Right lobe of liver (tissue), 4 donors: ENCODE measurements at regions not wholly inside any gene's neighbourhood (a gene's known extent, or its start where the extent isn't known, plus 50 kb on each side); places are given as distances from the start of the nearest gene placed in this dataset.

ENCODE experiments used
- POLR2A ChIP-seq: fragments of 450-650 bp; IDR thresholded peaks from one replicate; pipeline ENCODE4 v1.6.1; 2017; ENCODE audit warnings: antibody characterized with exemption, mild to moderate bottlenecking
- TF ChIP-seq, protein P1 (sequence below), 4 donors: fragments of 200-600 bp in 3 of 4; fragments of 450-650 bp in 1 of 4; IDR thresholded peaks; one replicate each; pipeline versions ENCODE4 v1.5.1 to v1.8.0; 2016 to 2022; ENCODE audit warnings: antibody characterized with exemption in 4 of 4, mild to moderate bottlenecking in 2 of 4
- donor health status: DM: no; HTN: no; CAD: no.
- donor health status: DM: no; HTN: no; CAD: no.
- donor health status: DM: no; HTN: yes; CAD: no.

DNA sequence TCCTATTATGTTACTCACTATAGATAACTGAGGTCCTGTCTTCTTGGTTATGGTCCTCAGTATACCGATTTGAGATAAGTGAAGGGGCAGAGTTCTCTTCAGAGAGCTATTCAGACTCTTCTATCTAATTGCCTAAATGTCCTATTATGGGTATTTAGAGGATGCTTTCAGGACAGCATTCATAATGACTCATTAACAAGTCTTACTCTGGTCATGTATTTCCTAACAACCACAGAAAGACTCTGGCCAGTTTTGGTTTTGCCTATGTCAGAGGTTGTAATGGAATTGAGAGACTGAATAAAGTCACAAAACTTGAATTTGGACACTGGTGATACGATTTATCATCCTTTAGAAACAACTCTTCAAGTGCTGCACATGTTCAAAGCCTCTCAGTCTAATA is 1233.0 kb downstream of the JRKL start:
- TF ChIP-seq, protein P1, sequence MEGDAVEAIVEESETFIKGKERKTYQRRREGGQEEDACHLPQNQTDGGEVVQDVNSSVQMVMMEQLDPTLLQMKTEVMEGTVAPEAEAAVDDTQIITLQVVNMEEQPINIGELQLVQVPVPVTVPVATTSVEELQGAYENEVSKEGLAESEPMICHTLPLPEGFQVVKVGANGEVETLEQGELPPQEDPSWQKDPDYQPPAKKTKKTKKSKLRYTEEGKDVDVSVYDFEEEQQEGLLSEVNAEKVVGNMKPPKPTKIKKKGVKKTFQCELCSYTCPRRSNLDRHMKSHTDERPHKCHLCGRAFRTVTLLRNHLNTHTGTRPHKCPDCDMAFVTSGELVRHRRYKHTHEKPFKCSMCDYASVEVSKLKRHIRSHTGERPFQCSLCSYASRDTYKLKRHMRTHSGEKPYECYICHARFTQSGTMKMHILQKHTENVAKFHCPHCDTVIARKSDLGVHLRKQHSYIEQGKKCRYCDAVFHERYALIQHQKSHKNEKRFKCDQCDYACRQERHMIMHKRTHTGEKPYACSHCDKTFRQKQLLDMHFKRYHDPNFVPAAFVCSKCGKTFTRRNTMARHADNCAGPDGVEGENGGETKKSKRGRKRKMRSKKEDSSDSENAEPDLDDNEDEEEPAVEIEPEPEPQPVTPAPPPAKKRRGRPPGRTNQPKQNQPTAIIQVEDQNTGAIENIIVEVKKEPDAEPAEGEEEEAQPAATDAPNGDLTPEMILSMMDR (IDR thresholded peaks at IDR 0.05): no peak
- no peak for TF ChIP-seq POLR2A
